ENCODE measurements at regions not wholly inside any gene's neighbourhood (a gene's known extent, or its start where the extent isn't known, plus 50 kb on each side); places are given as distances from the start of the nearest gene placed in this dataset.

DNA sequence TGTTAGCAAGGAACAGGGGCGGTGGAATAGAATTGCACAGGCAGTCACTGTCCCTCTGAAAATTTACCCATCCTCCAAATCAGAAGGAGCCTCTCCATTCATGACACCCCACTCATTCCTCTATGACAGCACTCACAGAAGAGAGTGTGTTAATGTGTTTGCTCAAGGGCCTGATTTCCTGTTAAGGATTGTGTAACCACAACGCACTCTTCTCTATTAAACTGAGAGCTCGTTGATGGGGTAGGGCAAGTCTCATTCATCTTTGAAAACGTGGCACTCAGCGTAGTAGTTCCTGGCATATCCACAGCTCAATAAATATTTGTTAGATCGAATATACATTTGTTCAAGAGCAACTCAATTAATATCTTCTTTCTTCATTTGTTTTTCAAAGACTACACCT lies 106.4 kb downstream of the VAPA start:
- no peak for DNase-seq
- H3K27ac ChIP-seq = no peak overlapping the region
- H3K36me3 ChIP-seq (replicated peaks) = no peaks in the 10 kb centered on the region
- H3K4me3 ChIP-seq (ENCODE audit: low read depth, low read length) = no peak overlapping the region
- H3K27me3 ChIP-seq (replicated peaks) = no peaks in the 10 kb centered on the region
- TF ChIP-seq, protein P1, sequence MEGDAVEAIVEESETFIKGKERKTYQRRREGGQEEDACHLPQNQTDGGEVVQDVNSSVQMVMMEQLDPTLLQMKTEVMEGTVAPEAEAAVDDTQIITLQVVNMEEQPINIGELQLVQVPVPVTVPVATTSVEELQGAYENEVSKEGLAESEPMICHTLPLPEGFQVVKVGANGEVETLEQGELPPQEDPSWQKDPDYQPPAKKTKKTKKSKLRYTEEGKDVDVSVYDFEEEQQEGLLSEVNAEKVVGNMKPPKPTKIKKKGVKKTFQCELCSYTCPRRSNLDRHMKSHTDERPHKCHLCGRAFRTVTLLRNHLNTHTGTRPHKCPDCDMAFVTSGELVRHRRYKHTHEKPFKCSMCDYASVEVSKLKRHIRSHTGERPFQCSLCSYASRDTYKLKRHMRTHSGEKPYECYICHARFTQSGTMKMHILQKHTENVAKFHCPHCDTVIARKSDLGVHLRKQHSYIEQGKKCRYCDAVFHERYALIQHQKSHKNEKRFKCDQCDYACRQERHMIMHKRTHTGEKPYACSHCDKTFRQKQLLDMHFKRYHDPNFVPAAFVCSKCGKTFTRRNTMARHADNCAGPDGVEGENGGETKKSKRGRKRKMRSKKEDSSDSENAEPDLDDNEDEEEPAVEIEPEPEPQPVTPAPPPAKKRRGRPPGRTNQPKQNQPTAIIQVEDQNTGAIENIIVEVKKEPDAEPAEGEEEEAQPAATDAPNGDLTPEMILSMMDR (IDR thresholded peaks at IDR 0.05; ENCODE audit: low read depth, low read length, missing control alignments) = no peak
- in situ Hi-C loops (cut with HindIII; ENCODE audit: low pct_ligation_motif_present, low sequenced_read_pairs) = no loop called here

DNA sequence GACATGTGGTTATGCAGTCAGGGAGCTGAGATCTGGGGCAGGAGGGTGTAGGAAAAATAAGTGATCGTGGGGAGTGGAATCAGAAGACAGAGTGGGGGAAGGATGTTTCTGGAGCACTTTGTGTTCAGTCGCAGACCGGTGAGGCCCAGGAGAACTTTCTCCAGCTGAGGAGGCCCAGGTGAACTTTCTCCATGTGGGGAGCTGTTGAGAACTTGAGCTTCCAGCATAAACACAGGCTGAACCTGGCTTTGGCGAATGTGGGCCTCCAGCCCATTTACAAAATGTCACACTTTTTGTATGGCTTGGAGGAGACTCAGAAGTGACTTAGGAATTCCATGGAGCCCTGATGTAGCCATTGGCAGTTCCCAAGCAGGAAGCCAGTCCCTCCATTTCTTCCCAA lies 108.5 kb downstream of the VAPA start:
- H3K4me3 ChIP-seq (ENCODE audit: low read depth, low read length) = no peak overlapping the region
- H3K27me3 ChIP-seq (replicated peaks) = no peaks in the 10 kb centered on the region
- no peak for DNase-seq
- in situ Hi-C loops (cut with HindIII; ENCODE audit: low pct_ligation_motif_present, low sequenced_read_pairs) = no loop called here
- TF ChIP-seq, protein P1 (IDR thresholded peaks at IDR 0.05; ENCODE audit: low read depth, low read length, missing control alignments) = no peak
- H3K36me3 ChIP-seq (replicated peaks) = no peaks in the 10 kb centered on the region
- no peak overlapping the region for H3K27ac ChIP-seq

DNA sequence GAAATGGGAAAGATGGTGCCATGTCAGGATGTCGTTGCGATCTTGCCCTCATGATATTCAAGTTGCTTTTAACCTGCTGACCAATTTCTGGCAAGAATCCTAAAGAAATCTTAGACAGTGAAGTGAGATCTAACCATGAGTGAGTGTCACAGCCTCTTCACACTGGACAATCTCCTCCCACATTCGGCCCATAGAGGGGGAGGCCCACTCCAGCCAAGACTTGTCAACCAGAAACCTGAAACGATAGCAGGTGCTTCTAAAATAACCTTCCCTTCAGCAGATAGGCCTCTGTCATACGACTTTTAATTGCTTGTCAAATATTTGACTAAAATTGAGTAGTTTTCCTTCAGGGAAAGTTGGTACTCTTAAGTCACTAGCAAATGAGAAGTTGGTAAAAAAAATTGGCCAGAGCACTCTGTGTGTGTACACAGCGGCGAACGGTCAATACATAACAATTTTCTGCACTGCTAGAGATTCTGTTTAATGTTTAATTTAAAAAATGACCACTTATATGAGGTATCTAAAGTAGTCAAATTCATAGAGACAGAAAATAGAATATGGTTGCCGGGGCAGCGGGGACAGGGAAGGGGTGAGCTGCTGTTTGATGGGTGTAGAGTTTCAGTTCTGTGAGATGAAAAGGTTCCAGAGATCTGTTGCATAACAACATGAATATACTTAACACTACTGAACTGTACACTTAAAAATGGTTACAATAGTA lies 110.2 kb downstream of the VAPA start:
- no peak overlapping the region for H3K4me3 ChIP-seq (ENCODE audit: low read depth, low read length)
- no peak overlapping the region for H3K27ac ChIP-seq
- TF ChIP-seq, protein P1 (IDR thresholded peaks at IDR 0.05; ENCODE audit: low read depth, low read length, missing control alignments) = no peak
- no peaks in the 10 kb centered on the region for H3K27me3 ChIP-seq (replicated peaks)
- H3K36me3 ChIP-seq (replicated peaks) = no peaks in the 10 kb centered on the region
- DNase-seq = no peak
- in situ Hi-C loops (cut with HindIII; ENCODE audit: low pct_ligation_motif_present, low sequenced_read_pairs) = no loop called here

GRCh38 chr18:10025711-10026670 lies 112.2 kb downstream of the VAPA start:
- Histone ChIP-seq H3K4me3 (ENCODE audit: low read depth, low read length) (no peak overlapping the region), H3K36me3 (replicated peaks) (no peaks in the 10 kb centered on the region), H3K27me3 (replicated peaks) (no peaks in the 10 kb centered on the region), H3K27ac (no peak overlapping the region)
- TF ChIP-seq, protein P1 (IDR thresholded peaks at IDR 0.05; ENCODE audit: low read depth, low read length, missing control alignments) = no peak
- DNase-seq = no peak
- in situ Hi-C loops (cut with HindIII; ENCODE audit: low pct_ligation_motif_present, low sequenced_read_pairs) = no loop called here

- H3K27ac ChIP-seq = no peak overlapping the region
- no peaks in the 10 kb centered on the region for H3K36me3 ChIP-seq (replicated peaks)
- H3K4me3 ChIP-seq (ENCODE audit: low read depth, low read length) = no peak overlapping the region
- no peak for DNase-seq
- no peaks in the 10 kb centered on the region for H3K27me3 ChIP-seq (replicated peaks)
- in situ Hi-C loops (cut with HindIII; ENCODE audit: low pct_ligation_motif_present, low sequenced_read_pairs) = no loop called here
- TF ChIP-seq, protein P1 (IDR thresholded peaks at IDR 0.05; ENCODE audit: low read depth, low read length, missing control alignments) = no peak
Measured at GRCh38 chr18:10027031-10027430, 113.2 kb downstream of the VAPA start.

Data from brain microvascular endothelial cell (primary cell).